Upper lobe of right lung (tissue), 1 donor: ENCODE measurements at regions not wholly inside any gene's neighbourhood (a gene's known extent, or its start where the extent isn't known, plus 50 kb on each side); places are given as distances from the start of the nearest gene placed in this dataset.

ENCODE experiments used
- ATAC-seq: fragments of 200-7000 bp; cut with Tn5 transposase; one replicate; pipeline ENCODE4 v1.9.1; 2020; ENCODE audit warnings: mild to moderate bottlenecking, moderate library complexity
- DNase-seq: peaks from one replicate; pipeline ENCODE4 v3.0.0-alpha.2; 2020
- H3K27ac ChIP-seq: fragments of 200-600 bp; one replicate; pipeline ENCODE4 v1.8.0; 2022
- H3K27me3 ChIP-seq: fragments of 200-600 bp; one replicate; pipeline ENCODE4 v1.8.0; 2022; ENCODE audit warnings: mild to moderate bottlenecking
- H3K36me3 ChIP-seq: fragments of 200-600 bp; one replicate; pipeline ENCODE4 v1.8.0; 2022
- H3K4me1 ChIP-seq: fragments of 200-600 bp; one replicate; pipeline ENCODE4 v1.8.0; 2022
- H3K4me3 ChIP-seq: fragments of 200-600 bp; one replicate; pipeline ENCODE4 v1.8.0; 2022; ENCODE audit warnings: mild to moderate bottlenecking
- H3K9me3 ChIP-seq: fragments of 200-600 bp; one replicate; pipeline ENCODE4 v1.8.0; 2022
- CTCF ChIP-seq: fragments of 200-600 bp; IDR thresholded peaks from one replicate; pipeline ENCODE4 v1.8.0; 2022; ENCODE audit warnings: antibody characterized with exemption
- intact Hi-C: fragments of 100-400 bp; cut with DNase I; formaldehyde crosslinking; loops from one replicate; pipeline ENCODE4 v1.11.0; 2022
- donor health status: DM: no; HTN: yes; CAD: no; lungs with severe emphysema.

DNA sequence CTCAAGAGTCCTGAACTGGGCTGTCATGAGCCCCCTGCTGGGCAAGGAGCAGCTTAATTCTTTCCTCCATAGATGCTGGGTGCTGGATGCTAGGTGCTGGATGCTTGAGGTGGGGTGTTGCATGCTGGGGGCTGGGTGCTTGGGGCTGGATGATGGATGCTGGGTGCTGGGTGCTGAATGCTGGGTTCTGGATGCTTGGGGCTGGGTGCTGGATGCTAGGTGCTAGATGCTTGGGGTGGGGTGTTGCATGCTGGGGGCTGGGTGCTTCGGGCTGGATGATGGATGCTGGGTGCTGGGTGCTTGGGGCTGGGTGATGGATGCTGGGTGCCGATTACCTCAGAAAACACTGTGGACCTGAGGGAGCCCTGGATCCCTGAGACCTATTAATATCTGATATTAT lies 837.7 kb downstream of the GALR1 start:
- ATAC-seq = peak; percentile 28
- no peaks in the 10 kb centered on the region for H3K27me3 ChIP-seq

GRCh38 chr18:78090584-78090983 lies 840.9 kb downstream of the GALR1 start:
- Histone ChIP-seq H3K9me3 (no peaks in the 10 kb centered on the region), H3K27ac (no peak overlapping the region), H3K27me3 (no peaks in the 10 kb centered on the region), H3K4me1 (no peaks in the 10 kb centered on the region), H3K4me3 (no peak overlapping the region), H3K36me3 (no peaks in the 10 kb centered on the region)
- no peak for TF ChIP-seq CTCF
- intact Hi-C loops = no loop called here
- no peak for DNase-seq
- ATAC-seq = no peak

More for the DNA sequence above, 837.7 kb downstream of the GALR1 start:
- no peak for TF ChIP-seq CTCF
- no peak for DNase-seq
- intact Hi-C loops = no loop called here
- Histone ChIP-seq H3K4me1 (no peaks in the 10 kb centered on the region), H3K9me3 (no peaks in the 10 kb centered on the region), H3K27ac (no peak overlapping the region), H3K4me3 (no peak overlapping the region), H3K36me3 (no peaks in the 10 kb centered on the region)

- DNase-seq (no peak), ATAC-seq (no peak)
- intact Hi-C loops = no loop called here
- Histone ChIP-seq H3K36me3 (no peaks in the 10 kb centered on the region), H3K9me3 (no peaks in the 10 kb centered on the region), H3K4me1 (no peaks in the 10 kb centered on the region), H3K27me3 (no peaks in the 10 kb centered on the region), H3K4me3 (no peak overlapping the region), H3K27ac (no peak overlapping the region)
- no peak for TF ChIP-seq CTCF
Observed at GRCh38 chr18:78092901-78093300, 843.3 kb downstream of the GALR1 start.

GRCh38 chr18:78099979-78100588 lies 850.4 kb downstream of the GALR1 start:
- Histone ChIP-seq H3K9me3 (no peaks in the 10 kb centered on the region), H3K27me3 (no peaks in the 10 kb centered on the region), H3K27ac (no peak overlapping the region), H3K36me3 (no peaks in the 10 kb centered on the region), H3K4me1 (no peaks in the 10 kb centered on the region), H3K4me3 (no peak overlapping the region)
- ATAC-seq (peak; percentile 19), DNase-seq (no peak)
- no peak for TF ChIP-seq CTCF
- intact Hi-C loops = no loop called here

DNA sequence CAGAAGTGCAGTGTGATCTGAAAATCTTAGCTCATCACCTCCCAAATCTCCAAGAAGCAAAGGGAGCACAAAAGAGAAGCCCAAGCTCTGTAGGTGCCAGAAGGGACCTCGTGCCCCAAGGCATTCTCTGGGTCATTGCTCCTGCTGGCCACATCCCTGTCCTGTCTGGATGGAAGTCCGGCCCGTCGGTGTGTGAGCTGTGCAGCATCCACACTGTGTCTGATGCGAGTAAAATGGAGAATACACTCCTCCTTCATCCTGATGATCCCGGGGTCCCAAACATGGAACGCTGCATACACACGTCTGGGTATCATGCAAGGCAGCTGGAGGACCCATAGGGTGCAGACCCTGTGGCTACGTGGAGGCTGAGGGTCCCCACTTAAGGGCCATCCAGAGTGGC lies 851.4 kb downstream of the GALR1 start:
- Histone ChIP-seq H3K36me3 (no peaks in the 10 kb centered on the region), H3K27me3 (no peaks in the 10 kb centered on the region), H3K4me1 (no peaks in the 10 kb centered on the region), H3K4me3 (no peak overlapping the region), H3K9me3 (no peaks in the 10 kb centered on the region), H3K27ac (no peak overlapping the region)
- intact Hi-C loops = no loop called here
- no peak for TF ChIP-seq CTCF
- DNase-seq (no peak), ATAC-seq (no peak)

DNA sequence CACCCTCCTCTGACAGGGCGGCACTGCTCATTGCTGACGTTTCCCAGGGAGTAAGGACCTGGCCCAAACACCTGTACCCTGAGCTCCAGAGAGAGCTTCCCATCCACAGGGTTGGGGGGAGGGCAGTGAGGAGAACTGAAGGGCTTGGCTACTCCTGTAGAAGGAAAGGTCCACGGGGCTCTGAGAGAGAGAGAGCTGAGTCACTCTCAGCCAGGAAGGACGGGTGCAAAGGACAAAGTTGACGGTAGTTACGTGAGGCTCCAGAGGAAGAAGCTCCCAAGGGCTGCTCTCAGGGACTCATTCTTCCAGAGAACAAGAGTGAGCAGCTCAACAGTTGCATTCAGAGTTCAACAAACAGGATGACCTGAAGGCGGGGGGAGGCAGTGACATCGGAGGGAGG lies 852.5 kb downstream of the GALR1 start:
- H3K9me3 ChIP-seq = no peaks in the 10 kb centered on the region
- intact Hi-C loops = no loop called here
- no peaks in the 10 kb centered on the region for H3K4me1 ChIP-seq

More for the DNA sequence above, 852.5 kb downstream of the GALR1 start:
- ATAC-seq (no peak), DNase-seq (no peak)
- no peak overlapping the region for H3K27ac ChIP-seq
- H3K36me3 ChIP-seq = no peaks in the 10 kb centered on the region
- TF ChIP-seq CTCF = no peak
- H3K4me3 ChIP-seq = no peak overlapping the region
- H3K27me3 ChIP-seq = no peaks in the 10 kb centered on the region
